Loucy (cell line): ENCODE measurements at regions not wholly inside any gene's neighbourhood (a gene's known extent, or its start where the extent isn't known, plus 50 kb on each side); places are given as distances from the start of the nearest gene placed in this dataset.

Experiments
- H2AFZ ChIP-seq: fragments of 200-600 bp; sonication (generic); 2 replicates; pipeline ENCODE4 v1.6.0; 2016; ENCODE audit warnings: antibody characterized with exemption, mild to moderate bottlenecking, low read length, moderate library complexity
- H3F3A ChIP-seq: fragments of 200-600 bp; 2 replicates; pipeline ENCODE4 v1.6.0; 2016; ENCODE audit warnings: antibody characterized with exemption, low read depth, mild to moderate bottlenecking
- H3K27me3 ChIP-seq: fragments of 200-600 bp; sonication (generic); 2 replicates; pipeline ENCODE4 v1.6.1; 2014; ENCODE audit warnings: low read length, mild to moderate bottlenecking; ENCODE audit not compliant: insufficient read depth, poor library complexity, severe bottlenecking
- H3K36me3 ChIP-seq: fragments of 200-600 bp; sonication (generic); 2 replicates; pipeline ENCODE4 v1.6.1; 2016; ENCODE audit warnings: low read length; ENCODE audit not compliant: insufficient read depth
- H3K4me1 ChIP-seq: fragments of 200-600 bp; sonication (generic); 2 replicates; pipeline ENCODE4 v1.5.1; 2014; ENCODE audit warnings: low read length, mild to moderate bottlenecking; ENCODE audit not compliant: insufficient read depth, poor library complexity, severe bottlenecking
- H3K4me2 ChIP-seq: fragments of 200-600 bp; sonication (generic); 2 replicates; pipeline ENCODE4 v1.6.0; 2014; ENCODE audit warnings: antibody characterized with exemption, low read length, low read depth, mild to moderate bottlenecking; ENCODE audit not compliant: poor library complexity, severe bottlenecking
- H3K4me3 ChIP-seq: fragments of 200-600 bp; sonication (generic); 2 replicates; pipeline ENCODE4 v1.5.1; 2014; ENCODE audit warnings: low read length, mild to moderate bottlenecking, mixed read lengths; ENCODE audit not compliant: poor library complexity, severe bottlenecking
- H3K79me2 ChIP-seq: fragments of 200-600 bp; sonication (generic); 2 replicates; pipeline ENCODE4 v1.6.1; 2014; ENCODE audit warnings: low read length; ENCODE audit not compliant: insufficient read depth
- H3K9ac ChIP-seq: fragments of 200-600 bp; sonication (generic); 2 replicates; pipeline ENCODE4 v1.6.0; 2014; ENCODE audit warnings: mild to moderate bottlenecking, low read depth, low read length, moderate library complexity; ENCODE audit not compliant: poor library complexity, severe bottlenecking
- H3K9me2 ChIP-seq: fragments of 200-600 bp; sonication (generic); replicated peaks from 2 replicates; pipeline ENCODE4 v1.6.1; 2016; ENCODE audit warnings: low read depth, low read length, mixed read lengths
- H3K9me3 ChIP-seq: fragments of 200-600 bp; sonication (generic); 2 replicates; pipeline ENCODE4 v1.6.1; 2014; ENCODE audit warnings: mild to moderate bottlenecking, antibody characterized with exemption, low read length, low read depth; ENCODE audit not compliant: insufficient read depth
- H4K20me1 ChIP-seq: fragments of 200-600 bp; sonication (generic); 2 replicates; pipeline ENCODE4 v1.6.0; 2014; ENCODE audit warnings: antibody characterized with exemption, low read length, mild to moderate bottlenecking; ENCODE audit not compliant: insufficient read depth, poor library complexity, severe bottlenecking
- CTCF ChIP-seq: fragments of 200-600 bp; sonication (generic); conservative IDR thresholded peaks from 2 replicates; pipeline ENCODE4 v1.5.1; 2014; ENCODE audit warnings: mild to moderate bottlenecking, antibody characterized with exemption, low read length
- EZH2phosphoT487 ChIP-seq: fragments of 200-600 bp; IDR thresholded peaks from 2 replicates; pipeline ENCODE4 v1.6.1; 2018; ENCODE audit warnings: antibody characterized with exemption, mild to moderate bottlenecking, moderate library complexity, borderline replicate concordance

DNA sequence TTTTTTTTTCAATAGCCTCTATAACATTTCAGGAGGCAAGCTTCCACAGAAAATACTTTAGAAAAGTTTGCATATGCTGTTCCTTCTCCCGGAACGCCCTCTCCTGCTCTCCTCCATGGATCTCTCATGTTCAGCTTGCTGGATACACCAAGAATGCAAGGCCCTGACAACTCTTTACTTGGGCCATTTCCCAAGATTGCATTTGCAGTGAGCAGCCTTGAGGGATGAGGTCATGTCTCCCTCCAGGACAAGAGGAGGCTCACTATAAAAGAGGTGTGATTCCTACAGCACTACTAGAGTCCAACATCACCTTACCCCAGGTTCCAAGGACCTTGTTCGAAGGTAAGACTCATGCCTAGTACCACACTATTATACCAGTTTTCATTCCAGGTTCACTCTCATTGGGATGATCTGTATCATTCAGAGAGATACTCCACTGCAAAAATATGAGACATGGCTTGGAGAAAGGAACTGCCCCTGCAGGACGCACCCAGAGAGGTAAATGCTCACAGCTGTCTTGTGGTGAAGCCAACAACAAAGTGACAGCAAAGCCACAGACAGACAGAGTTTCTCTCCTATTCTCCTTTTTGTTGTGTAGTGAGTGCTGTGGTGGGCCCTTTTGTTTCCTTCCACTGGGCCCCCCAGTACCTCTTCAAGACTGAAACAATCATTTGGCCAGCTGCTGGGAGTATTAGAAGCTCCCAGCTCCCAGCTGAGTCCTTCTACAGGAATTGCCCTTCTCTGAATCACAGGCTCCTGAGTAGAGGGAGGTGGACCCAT, 151.7 kb upstream of the ZNF366 start:
- Histone ChIP-seq H2AFZ (no peak overlapping the region), H3K36me3 (no peaks in the 10 kb centered on the region), H3K9me2 (no peaks in the 10 kb centered on the region), H3K9ac (no peak overlapping the region), H4K20me1 (no peaks in the 10 kb centered on the region), H3K4me1 (no peaks in the 10 kb centered on the region), H3K4me2 (no peak overlapping the region), H3K27me3 (no peaks in the 10 kb centered on the region), H3K4me3 (no peak overlapping the region), H3F3A (no peaks in the 10 kb centered on the region), H3K9me3 (no peaks in the 10 kb centered on the region), H3K79me2 (no peaks in the 10 kb centered on the region)
- TF ChIP-seq CTCF (no peak), EZH2phosphoT487 (no peak)

DNA sequence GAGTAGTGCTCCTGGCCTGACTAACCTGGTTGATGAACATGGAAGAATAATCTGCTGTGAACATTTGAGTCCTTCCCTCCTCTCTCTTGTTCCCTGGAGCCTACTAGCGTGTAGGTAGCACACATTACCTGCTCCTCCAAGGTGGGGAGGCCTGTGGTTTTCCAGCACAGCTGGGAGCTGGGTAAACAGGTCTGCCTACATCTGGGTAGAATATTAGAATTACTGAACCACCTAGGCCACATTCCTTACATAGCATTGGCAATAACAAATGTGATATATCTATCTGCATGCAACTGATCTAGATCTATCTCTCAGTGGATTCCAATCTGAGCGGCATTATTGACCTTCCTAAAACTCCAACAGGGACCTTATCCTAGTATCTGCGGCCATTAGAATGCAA, 151.0 kb upstream of the ZNF366 start:
- H3K4me2 ChIP-seq: no peak overlapping the region
- TF ChIP-seq EZH2phosphoT487 (no peak), CTCF (no peak)
- no peak overlapping the region for H2AFZ ChIP-seq
- H3K4me1 ChIP-seq: no peaks in the 10 kb centered on the region
- no peaks in the 10 kb centered on the region for H3F3A ChIP-seq
- H3K9ac ChIP-seq: no peak overlapping the region
- no peaks in the 10 kb centered on the region for H4K20me1 ChIP-seq
- no peaks in the 10 kb centered on the region for H3K27me3 ChIP-seq
- no peaks in the 10 kb centered on the region for H3K79me2 ChIP-seq
- no peak overlapping the region for H3K4me3 ChIP-seq
- H3K36me3 ChIP-seq: no peaks in the 10 kb centered on the region
- H3K9me3 ChIP-seq: no peaks in the 10 kb centered on the region
- H3K9me2 ChIP-seq: no peaks in the 10 kb centered on the region

DNA sequence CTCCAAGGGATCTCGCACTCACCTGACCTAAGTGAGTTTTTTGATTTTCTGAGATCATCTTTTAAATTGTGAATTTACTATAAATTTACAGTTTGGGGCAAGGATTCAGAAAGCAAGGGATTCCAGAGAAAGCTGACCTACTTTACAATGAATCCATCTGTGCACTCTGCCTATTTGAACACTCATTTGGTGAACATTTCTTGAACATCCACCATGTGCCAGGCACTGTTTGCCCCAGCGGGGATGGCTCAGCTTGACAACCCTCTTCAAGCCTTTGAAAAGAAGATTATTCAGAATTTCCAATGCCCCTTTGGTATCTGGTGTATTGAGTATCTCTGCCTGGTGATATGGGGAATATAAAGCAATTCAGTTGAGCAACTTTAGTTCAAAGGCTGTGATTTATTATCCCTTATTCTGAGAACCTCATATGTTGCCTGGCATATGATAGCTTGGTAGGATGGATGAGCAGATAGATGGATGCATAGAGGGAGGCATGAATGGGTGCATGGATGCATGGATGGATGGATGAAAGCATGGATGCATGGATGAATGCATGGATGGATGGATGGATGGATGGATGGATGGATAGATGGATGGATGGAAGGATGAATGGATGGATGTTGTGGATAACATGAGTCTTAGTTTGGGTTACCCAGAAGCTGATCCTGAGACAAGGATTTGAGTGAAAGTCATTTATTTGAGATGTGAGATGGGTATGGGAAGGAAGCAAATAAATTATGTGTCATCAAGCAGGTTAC, 149.7 kb upstream of the ZNF366 start:
- Histone ChIP-seq H3K4me2 (no peak overlapping the region), H3K9me3 (no peaks in the 10 kb centered on the region), H3K4me3 (no peak overlapping the region), H3K79me2 (no peaks in the 10 kb centered on the region), H3K9me2 (no peaks in the 10 kb centered on the region), H3K27me3 (no peaks in the 10 kb centered on the region), H2AFZ (no peak overlapping the region), H3K4me1 (no peaks in the 10 kb centered on the region), H4K20me1 (no peaks in the 10 kb centered on the region), H3K9ac (no peak overlapping the region), H3F3A (no peaks in the 10 kb centered on the region), H3K36me3 (no peaks in the 10 kb centered on the region)
- TF ChIP-seq EZH2phosphoT487: no peak
- no peak for TF ChIP-seq CTCF
